Right atrium auricular region (tissue), 2 donors: ENCODE measurements at regions not wholly inside any gene's neighbourhood (a gene's known extent, or its start where the extent isn't known, plus 50 kb on each side); places are given as distances from the start of the nearest gene placed in this dataset.
"Not testable (repeated sequence)": the region's sequence is repeated elsewhere in the genome, so short reads cannot be mapped to it uniquely, and the experiment has no call there.

Experiments used
- DNase-seq: peaks from one replicate; pipeline ENCODE4 v3.0.0-alpha.2; 2019; ENCODE audit warnings: low spot score
- H3K27ac ChIP-seq, 2 donors: fragments of 200-600 bp; sonication (generic); 1 replicate in 1 of 2; 2 replicates in 1 of 2; pipeline ENCODE4 v1.5.1; 2016 to 2019
- H3K27me3 ChIP-seq, 2 donors: fragments of 200-600 bp; sonication (generic); one replicate each; pipeline versions ENCODE4 v1.5.1 to v1.6.0; 2017 to 2019
- H3K36me3 ChIP-seq: fragments of 200-600 bp; sonication (generic); one replicate; pipeline ENCODE4 v1.5.1; 2016
- H3K4me1 ChIP-seq, 2 donors: fragments of 200-600 bp; sonication (generic); one replicate each; pipeline versions ENCODE4 v1.5.1 to v1.6.0; 2017 to 2019
- H3K4me3 ChIP-seq, 2 donors: fragments of 200-600 bp; sonication (generic); 1 replicate in 1 of 2; 2 replicates in 1 of 2; pipeline ENCODE4 v1.5.1; 2017 to 2019; ENCODE audit warnings: mild to moderate bottlenecking in 1 of 2, moderate library complexity in 1 of 2
- H3K9me3 ChIP-seq, 2 donors: fragments of 200-600 bp; sonication (generic); one replicate each; pipeline ENCODE4 v1.5.1; 2019
- TF ChIP-seq, protein P1 (sequence below), 2 donors: fragments of 200-600 bp; sonication (generic); IDR thresholded peaks; one replicate each; pipeline ENCODE4 v1.5.1; 2019; ENCODE audit warnings: antibody characterized with exemption in 2 of 2

- Histone ChIP-seq H3K36me3 (no peaks in the 10 kb centered on the region), H3K9me3 (no peaks in the 10 kb centered on the region), H3K27ac (no peak overlapping the region), H3K4me1 (no peaks in the 10 kb centered on the region), H3K4me3 (no peak overlapping the region), H3K27me3 (no peaks in the 10 kb centered on the region)
- TF ChIP-seq, protein P1, sequence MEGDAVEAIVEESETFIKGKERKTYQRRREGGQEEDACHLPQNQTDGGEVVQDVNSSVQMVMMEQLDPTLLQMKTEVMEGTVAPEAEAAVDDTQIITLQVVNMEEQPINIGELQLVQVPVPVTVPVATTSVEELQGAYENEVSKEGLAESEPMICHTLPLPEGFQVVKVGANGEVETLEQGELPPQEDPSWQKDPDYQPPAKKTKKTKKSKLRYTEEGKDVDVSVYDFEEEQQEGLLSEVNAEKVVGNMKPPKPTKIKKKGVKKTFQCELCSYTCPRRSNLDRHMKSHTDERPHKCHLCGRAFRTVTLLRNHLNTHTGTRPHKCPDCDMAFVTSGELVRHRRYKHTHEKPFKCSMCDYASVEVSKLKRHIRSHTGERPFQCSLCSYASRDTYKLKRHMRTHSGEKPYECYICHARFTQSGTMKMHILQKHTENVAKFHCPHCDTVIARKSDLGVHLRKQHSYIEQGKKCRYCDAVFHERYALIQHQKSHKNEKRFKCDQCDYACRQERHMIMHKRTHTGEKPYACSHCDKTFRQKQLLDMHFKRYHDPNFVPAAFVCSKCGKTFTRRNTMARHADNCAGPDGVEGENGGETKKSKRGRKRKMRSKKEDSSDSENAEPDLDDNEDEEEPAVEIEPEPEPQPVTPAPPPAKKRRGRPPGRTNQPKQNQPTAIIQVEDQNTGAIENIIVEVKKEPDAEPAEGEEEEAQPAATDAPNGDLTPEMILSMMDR (IDR thresholded peaks at IDR 0.05): no peak
- DNase-seq: no peak
Observed at GRCh38 chr14:83893447-83893846, 1636.5 kb upstream of the FLRT2 start.

- H3K36me3 ChIP-seq: no peaks in the 10 kb centered on the region
- no peaks in the 10 kb centered on the region for H3K9me3 ChIP-seq
- H3K4me1 ChIP-seq: no peaks in the 10 kb centered on the region
- no peaks in the 10 kb centered on the region for H3K27me3 ChIP-seq
- TF ChIP-seq, protein P1 (IDR thresholded peaks at IDR 0.05): no peak
- no peak overlapping the region for H3K27ac ChIP-seq
- no peak for DNase-seq
- no peak overlapping the region for H3K4me3 ChIP-seq
Observed at GRCh38 chr14:83894568-83894967, 1635.4 kb upstream of the FLRT2 start.

- not testable (repeated sequence) for H3K4me3 ChIP-seq, H3K27ac ChIP-seq, H3K27me3 ChIP-seq, H3K4me1 ChIP-seq, H3K36me3 ChIP-seq, H3K9me3 ChIP-seq, DNase-seq
Observed at GRCh38 chr14:83898558-83898957, 1631.4 kb upstream of the FLRT2 start.

DNA sequence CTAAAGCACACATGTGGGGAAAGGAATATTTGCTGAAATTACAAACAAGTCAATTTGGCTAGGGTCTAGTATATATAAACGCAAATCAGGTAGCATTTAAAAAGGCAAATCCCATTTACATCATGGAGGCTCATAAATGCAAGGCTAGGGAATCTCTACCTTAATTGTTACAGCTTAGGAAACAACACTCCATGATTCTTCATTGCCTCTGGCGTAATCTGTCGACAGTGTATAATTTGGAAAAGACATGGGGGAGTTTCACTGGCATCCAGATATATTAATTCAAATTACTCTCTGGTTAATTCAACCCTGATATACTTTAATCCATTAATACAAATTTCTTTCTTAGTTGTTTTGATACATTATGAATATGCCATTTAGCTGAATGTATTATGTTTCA, 1630.2 kb upstream of the FLRT2 start:
- Histone ChIP-seq H3K4me3 (no peak overlapping the region), H3K9me3 (no peaks in the 10 kb centered on the region), H3K4me1 (no peaks in the 10 kb centered on the region), H3K36me3 (no peaks in the 10 kb centered on the region), H3K27me3 (no peaks in the 10 kb centered on the region), H3K27ac (no peak overlapping the region)
- no peak for DNase-seq
- TF ChIP-seq, protein P1 (IDR thresholded peaks at IDR 0.05): no peak

DNA sequence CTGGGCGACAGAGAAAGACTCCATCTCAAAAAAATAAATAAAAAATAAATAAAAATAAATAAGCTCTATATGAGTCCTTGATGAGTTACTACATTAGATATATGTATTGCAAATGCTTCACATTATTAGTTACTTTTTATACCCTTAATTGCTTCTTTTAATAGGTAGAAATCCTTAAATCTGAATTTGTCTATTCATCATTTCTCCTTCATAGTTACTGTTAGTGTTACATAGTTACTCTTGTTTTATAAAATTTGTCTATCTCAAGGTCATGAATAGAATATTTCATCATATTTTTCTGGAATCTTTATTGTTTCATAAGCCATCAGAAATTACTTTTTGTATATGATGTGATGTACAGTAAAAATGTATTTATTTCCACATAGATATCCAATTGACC, 1624.8 kb upstream of the FLRT2 start:
- no peaks in the 10 kb centered on the region for H3K4me1 ChIP-seq
- TF ChIP-seq, protein P1 (IDR thresholded peaks at IDR 0.05): no peak
- no peak for DNase-seq
- H3K9me3 ChIP-seq: no peaks in the 10 kb centered on the region
- H3K36me3 ChIP-seq: no peaks in the 10 kb centered on the region
- no peak overlapping the region for H3K27ac ChIP-seq
- no peaks in the 10 kb centered on the region for H3K27me3 ChIP-seq
- H3K4me3 ChIP-seq: no peak overlapping the region

DNA sequence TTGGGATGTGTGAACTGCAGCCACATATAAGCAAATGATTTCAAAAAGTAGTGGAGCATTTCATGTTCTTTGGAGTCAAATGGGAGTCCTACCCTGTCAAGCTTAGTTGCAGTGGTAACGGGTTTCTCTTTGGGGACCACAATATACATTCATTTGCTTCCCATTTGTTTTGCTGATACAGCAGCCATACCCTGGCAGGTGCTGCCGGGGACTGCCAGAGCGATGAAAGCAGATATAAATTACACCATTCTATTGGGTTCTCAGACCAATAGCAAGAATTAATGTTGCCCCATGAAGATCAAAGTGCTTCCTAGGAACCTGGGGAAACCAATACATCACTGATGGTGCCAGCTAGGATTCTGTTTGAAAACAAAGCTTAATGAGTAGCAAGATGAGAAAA, 1621.5 kb upstream of the FLRT2 start:
- TF ChIP-seq, protein P1 (IDR thresholded peaks at IDR 0.05): no peak
- DNase-seq: no peak
- no peak overlapping the region for H3K27ac ChIP-seq

More for the DNA sequence above, 1621.5 kb upstream of the FLRT2 start:
- Histone ChIP-seq H3K4me1 (no peaks in the 10 kb centered on the region), H3K36me3 (no peaks in the 10 kb centered on the region), H3K9me3 (no peaks in the 10 kb centered on the region), H3K4me3 (no peak overlapping the region), H3K27me3 (no peaks in the 10 kb centered on the region)
